Pancreas (tissue), 10 donors: ENCODE measurements at regions not wholly inside any gene's neighbourhood (a gene's known extent, or its start where the extent isn't known, plus 50 kb on each side); places are given as distances from the start of the nearest gene placed in this dataset.

ENCODE experiments used
- ATAC-seq, 4 donors: fragments of 200-7000 bp; cut with Tn5 transposase; one replicate each; pipeline versions ENCODE4 v1.8.0 to v1.9.1; 2020; ENCODE audit warnings: mild to moderate bottlenecking in 4 of 4, moderate library complexity in 4 of 4
- DNase-seq, 6 donors: peaks; one replicate each; pipeline ENCODE4 v3.0.0-alpha.2; 2020
- FAIRE-seq: peaks from 2 replicates; lab custom pipeline; 2012; peaks lifted over from hg19 to GRCh38; lab: Jason Lieb, UNC
- H3K27ac ChIP-seq, 4 donors: fragments of 200-600 bp; sonication (generic); 1 replicate in 3 of 4; 2 replicates in 1 of 4; pipeline versions ENCODE4 v1.5.0 to v1.8.0; 2020
- H3K27me3 ChIP-seq, 4 donors: fragments of 200-600 bp; one replicate each; pipeline ENCODE4 v1.8.0; 2021
- H3K36me3 ChIP-seq, 3 donors: fragments of 200-600 bp; sonication (generic) in 1 of 3; one replicate each; pipeline versions ENCODE4 v1.5.0 to v1.8.0; 2020 to 2021
- H3K4me1 ChIP-seq, 3 donors: fragments of 200-600 bp; one replicate each; pipeline ENCODE4 v1.8.0; 2021
- H3K4me3 ChIP-seq, 4 donors: fragments of 200-600 bp; sonication (generic) in 2 of 4; one replicate each; pipeline versions ENCODE4 v1.5.0 to v1.8.0; 2020 to 2021
- H3K9me3 ChIP-seq, 4 donors: fragments of 200-600 bp; one replicate each; pipeline ENCODE4 v1.8.0; 2021
- WGBS, 2 donors: extraction: QIAGEN DNeasy Blood & Tissue Kit; methylation state at CpG; one replicate each; pipeline ENCODE4 v1.1.7; 2013; 5-methylcytosine and 5-hydroxymethylcytosine counted together
- intact Hi-C, 3 donors: fragments of 100-400 bp; cut with DNase I; formaldehyde crosslinking; loops; one replicate each; pipeline versions ENCODE4 v1.11.1 to v1.14.2; 2022
- TF ChIP-seq, protein P1 (sequence below), 4 donors: fragments of 200-600 bp; sonication (generic) in 3 of 4; IDR thresholded peaks; one replicate each; pipeline versions ENCODE4 v1.5.0 to v1.8.0; 2021; ENCODE audit warnings: antibody characterized with exemption in 4 of 4
- donor health status: healthy with polysubstance abuse.
- donor health status: DM: no; HTN: no; CAD: no; lungs with moderate emphysema.
- donor health status: DM: no; HTN: no; CAD: no.
- donor health status: control.
- donor health status: control.
- donor health status: Bipolar disorder and iron deficiency.
- donor health status: DM: yes; HTN: yes; CAD: no.
- donor health status: DM: no; HTN: no; CAD: no.
- donor health status: DM: no; HTN: no; CAD: no.
- donor health status: DM: yes; HTN: yes; CAD: no.

DNA sequence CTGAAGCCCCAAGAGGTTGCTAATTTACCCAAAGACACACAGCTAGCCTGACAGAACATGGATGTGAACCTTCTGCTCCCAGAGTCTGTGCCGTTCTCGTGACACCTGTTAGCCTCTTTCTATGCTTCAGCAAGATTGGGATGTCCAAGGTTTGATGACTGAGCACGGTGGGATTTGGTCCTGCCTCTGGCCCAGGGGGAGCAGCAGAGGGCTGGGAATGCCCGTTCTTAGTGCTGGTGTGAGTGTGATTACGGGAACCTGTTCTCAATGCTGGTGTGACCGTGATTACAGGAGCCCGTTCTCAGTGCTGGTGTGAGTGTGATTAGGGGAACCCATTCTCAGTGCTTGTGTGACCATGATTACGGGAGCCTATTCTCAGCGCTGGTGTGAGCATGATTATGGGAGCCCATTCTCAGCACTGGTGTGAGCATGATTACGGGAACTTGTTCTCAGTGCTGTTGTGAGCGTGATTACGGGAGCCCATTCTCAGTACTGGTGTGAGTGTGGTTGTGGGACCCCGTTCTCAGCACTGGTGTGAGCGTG, 67.3 kb upstream of the SNTG2 start:
- Histone ChIP-seq H3K4me3 (no peak overlapping the region), H3K27ac (no peak overlapping the region), H3K36me3 (no peaks in the 10 kb centered on the region), H3K9me3 (no peaks in the 10 kb centered on the region), H3K27me3 (peaks cover 0 to 8% (median 0%) of the 10 kb centered on the region in 4 donors), H3K4me1 (no peaks in the 10 kb centered on the region)
- no peak for ATAC-seq
- 53 to 63% methylated on average over 14 of the region's 14 CpGs for WGBS, 2 donors
- FAIRE-seq: no peak
- TF ChIP-seq, protein P1, sequence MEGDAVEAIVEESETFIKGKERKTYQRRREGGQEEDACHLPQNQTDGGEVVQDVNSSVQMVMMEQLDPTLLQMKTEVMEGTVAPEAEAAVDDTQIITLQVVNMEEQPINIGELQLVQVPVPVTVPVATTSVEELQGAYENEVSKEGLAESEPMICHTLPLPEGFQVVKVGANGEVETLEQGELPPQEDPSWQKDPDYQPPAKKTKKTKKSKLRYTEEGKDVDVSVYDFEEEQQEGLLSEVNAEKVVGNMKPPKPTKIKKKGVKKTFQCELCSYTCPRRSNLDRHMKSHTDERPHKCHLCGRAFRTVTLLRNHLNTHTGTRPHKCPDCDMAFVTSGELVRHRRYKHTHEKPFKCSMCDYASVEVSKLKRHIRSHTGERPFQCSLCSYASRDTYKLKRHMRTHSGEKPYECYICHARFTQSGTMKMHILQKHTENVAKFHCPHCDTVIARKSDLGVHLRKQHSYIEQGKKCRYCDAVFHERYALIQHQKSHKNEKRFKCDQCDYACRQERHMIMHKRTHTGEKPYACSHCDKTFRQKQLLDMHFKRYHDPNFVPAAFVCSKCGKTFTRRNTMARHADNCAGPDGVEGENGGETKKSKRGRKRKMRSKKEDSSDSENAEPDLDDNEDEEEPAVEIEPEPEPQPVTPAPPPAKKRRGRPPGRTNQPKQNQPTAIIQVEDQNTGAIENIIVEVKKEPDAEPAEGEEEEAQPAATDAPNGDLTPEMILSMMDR (IDR thresholded peaks at IDR 0.05): no peak
- no peak for DNase-seq
- intact Hi-C loops: no loop called here

DNA sequence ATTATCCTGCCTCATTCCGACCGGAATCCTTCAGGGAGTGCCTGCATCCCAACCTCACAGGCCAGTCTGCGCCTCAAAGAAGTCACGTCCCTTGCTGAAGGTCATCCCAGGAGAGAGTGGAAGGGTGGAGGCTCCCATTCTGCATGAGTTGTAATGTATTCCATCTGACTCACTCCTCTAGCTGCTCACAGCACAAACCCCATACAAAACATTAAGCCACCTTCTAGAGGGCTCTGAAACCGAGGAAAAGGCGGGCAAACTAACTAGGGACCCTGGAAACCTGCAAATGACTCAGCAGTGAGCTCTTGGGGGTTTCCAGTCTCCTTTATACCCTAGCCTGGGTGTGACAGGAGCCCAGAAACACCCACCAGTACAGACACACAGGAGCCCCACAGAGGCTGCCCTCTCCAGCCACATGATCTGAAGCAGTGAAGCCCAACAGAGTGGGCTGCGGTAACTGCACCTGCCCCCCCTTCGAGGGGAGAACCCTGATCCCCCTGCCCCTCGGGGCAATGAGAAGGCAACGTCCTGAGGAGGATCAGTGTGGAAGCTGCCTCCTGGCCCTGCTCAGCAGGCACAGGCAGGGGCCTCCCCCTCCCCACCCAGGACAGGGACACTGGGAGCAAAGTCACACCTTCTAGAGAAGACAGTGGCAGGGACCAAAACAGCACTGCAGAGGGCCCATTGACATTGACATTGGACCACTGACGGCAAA, 69.3 kb upstream of the SNTG2 start:
- peaks cover 0 to 8% (median 0%) of the 10 kb centered on the region in 4 donors for H3K27me3 ChIP-seq
- no peaks in the 10 kb centered on the region for H3K4me1 ChIP-seq
- H3K9me3 ChIP-seq: no peaks in the 10 kb centered on the region
- ATAC-seq (no peak), DNase-seq (no peak), FAIRE-seq (no peak)
- WGBS, 2 donors: 61 to 66% methylated on average over 11 of the region's 11 CpGs
- H3K4me3 ChIP-seq: no peak overlapping the region
- no peaks in the 10 kb centered on the region for H3K36me3 ChIP-seq
- intact Hi-C loops: no loop called here
- no peak overlapping the region for H3K27ac ChIP-seq
- TF ChIP-seq, protein P1 (IDR thresholded peaks at IDR 0.05): no peak

DNA sequence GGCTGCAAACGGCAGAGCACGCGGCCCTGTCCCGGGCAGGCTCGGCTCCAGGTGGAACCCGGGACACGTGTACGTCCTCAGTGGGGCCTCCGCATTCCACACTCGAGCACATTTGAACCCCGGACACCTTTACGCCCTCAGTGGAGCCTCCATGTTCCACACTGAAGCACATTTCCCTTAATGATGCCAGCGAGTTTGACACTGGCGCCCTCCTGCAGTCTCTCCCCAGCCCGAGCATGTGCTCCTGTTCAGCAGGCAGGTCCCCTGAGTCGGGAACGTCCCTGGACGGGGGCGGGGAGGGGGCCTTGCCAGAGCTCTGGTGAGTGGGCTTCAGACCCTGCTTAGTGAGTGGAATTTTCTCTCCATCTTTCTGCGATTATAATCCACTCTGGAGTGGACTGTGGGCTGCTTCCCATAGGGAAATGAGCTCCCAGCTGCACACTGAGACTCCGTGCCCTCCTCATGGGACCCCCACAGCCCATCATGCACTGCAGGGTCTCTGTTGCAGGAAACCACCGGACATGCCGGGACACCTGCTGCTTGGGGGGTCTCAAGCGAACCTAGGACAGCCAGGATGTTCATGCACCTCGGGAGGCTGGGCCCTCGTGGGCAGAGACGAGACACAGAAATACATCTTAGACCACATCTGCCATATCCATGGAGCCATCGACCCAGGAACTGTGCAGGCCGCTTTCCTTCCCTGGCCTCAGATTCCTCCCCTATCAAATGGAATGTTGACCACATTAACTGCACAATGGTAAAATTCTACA, 70.3 kb upstream of the SNTG2 start:
- no peak for FAIRE-seq
- 67 to 74% methylated on average over 28 to 29 of the region's 29 CpGs for WGBS, 2 donors
- TF ChIP-seq, protein P1 (IDR thresholded peaks at IDR 0.05): no peak
- Histone ChIP-seq H3K36me3 (no peaks in the 10 kb centered on the region), H3K4me3 (no peak overlapping the region), H3K4me1 (no peaks in the 10 kb centered on the region), H3K27me3 (peaks cover 0 to 8% (median 0%) of the 10 kb centered on the region in 4 donors), H3K9me3 (no peaks in the 10 kb centered on the region), H3K27ac (no peak overlapping the region)
- no peak for DNase-seq
- no peak for ATAC-seq
- intact Hi-C loops: no loop called here

DNA sequence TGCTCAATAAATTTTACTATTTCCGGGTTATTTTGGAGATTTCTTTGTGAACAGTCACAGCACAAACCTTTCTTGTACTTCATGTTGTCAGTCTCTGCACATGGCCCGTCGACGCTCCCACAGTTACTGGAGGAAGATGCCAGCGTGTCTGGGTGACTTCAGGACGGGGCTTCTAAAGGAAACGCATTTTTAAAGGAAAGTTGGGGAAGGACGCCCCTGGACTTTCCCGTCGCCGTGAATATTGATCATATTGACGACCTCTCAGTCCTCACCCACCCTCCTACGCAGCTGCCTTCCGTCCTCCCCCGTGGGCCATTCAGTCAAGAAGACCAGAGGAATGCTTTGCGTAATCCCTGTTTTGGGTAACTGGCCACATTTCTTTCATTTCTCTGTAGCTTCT, 71.1 kb upstream of the SNTG2 start:
- Histone ChIP-seq H3K4me3 (no peak overlapping the region), H3K36me3 (no peaks in the 10 kb centered on the region), H3K9me3 (no peaks in the 10 kb centered on the region), H3K27me3 (peaks cover 0 to 8% (median 0%) of the 10 kb centered on the region in 4 donors), H3K4me1 (no peaks in the 10 kb centered on the region), H3K27ac (no peak overlapping the region)
- FAIRE-seq (no peak), ATAC-seq (no peak), DNase-seq (no peak)
- TF ChIP-seq, protein P1 (IDR thresholded peaks at IDR 0.05): no peak
- intact Hi-C loops: no loop called here
- 67 to 69% methylated on average over 16 of the region's 16 CpGs for WGBS, 2 donors
